ENCODE measurements at regions not wholly inside any gene's neighbourhood (a gene's known extent, or its start where the extent isn't known, plus 50 kb on each side); places are given as distances from the start of the nearest gene placed in this dataset.

DNA sequence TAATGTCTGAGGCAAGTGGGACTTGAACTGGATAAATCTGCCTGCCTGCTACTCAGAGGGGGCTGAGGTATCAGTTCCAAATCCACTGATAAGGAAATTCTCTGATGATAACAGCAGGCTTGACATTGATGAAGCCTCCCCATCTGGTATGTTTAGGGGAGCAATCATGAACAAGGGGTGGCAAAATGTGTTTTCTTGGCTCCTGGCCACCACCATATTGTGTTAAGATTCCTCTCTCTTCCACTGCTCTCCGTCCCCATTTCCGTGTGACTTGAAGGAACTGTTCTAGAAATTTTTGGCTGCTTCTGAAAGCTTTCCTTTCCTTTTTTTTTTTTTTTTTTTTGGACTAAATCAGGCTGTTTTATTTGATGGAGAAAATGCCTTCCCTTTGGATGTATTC, 335.3 kb upstream of the NRSN1 start:
- no TSS peak for BruUV-seq (replicated peaks)
- ChIA-PET CTCF (no interaction called here), POLR2A (no interaction called here), RAD21 (ENCODE audit: low non-redundant PET in 1 of 2, low total read pairs in 2 of 2, uncharacterized antibody in 2 of 2, unreplicated experiment in 2 of 2) (no interaction called here)
- H3K27ac ChIP-seq (ENCODE audit: low read depth, low read length): no peak overlapping the region
- no peaks in the 10 kb centered on the region for H3K36me3 ChIP-seq (ENCODE audit: control insufficient read depth in 1 of 2, insufficient read depth in 2 of 2, low read length in 2 of 2)
- TF ChIP-seq SRF (IDR thresholded peaks at IDR 0.05; ENCODE audit: low read depth) (no peak), CBX3 (IDR thresholded peaks at IDR 0.05; ENCODE audit: low read depth) (no peak), EZH2phosphoT487 (IDR thresholded peaks at IDR 0.05; ENCODE audit: borderline replicate concordance) (no peak), ZNF274 (IDR thresholded peaks at IDR 0.05; ENCODE audit: low read depth, low read length) (no peak), EZH2 (IDR thresholded peaks at IDR 0.05) (no peak), ZFX (IDR thresholded peaks at IDR 0.05) (no peak), CEBPB (IDR thresholded peaks at IDR 0.05; ENCODE audit: low read depth) (no peak), TCF7L2 (IDR thresholded peaks at IDR 0.05; ENCODE audit: borderline replicate concordance, extremely low read depth, insufficient read depth, insufficient read length) (no peak), POLR2A (IDR thresholded peaks at IDR 0.05; ENCODE audit: borderline replicate concordance, extremely low read depth, insufficient read depth, insufficient read length) (no peak), CTCF (IDR thresholded peaks at IDR 0.05 in 2 of 3, conservative IDR thresholded peaks at IDR 0.05 in 1 of 3; ENCODE audit: borderline replicate concordance in 1 of 3, insufficient read depth in 1 of 3, low read depth in 2 of 3, low read length in 2 of 3) (no peak), SIN3A (IDR thresholded peaks at IDR 0.05; ENCODE audit: low read depth) (no peak), YY1 (IDR thresholded peaks at IDR 0.05; ENCODE audit: extremely low read depth, insufficient replicate concordance, low read depth, low read length) (no peak), SP1 (IDR thresholded peaks at IDR 0.05; ENCODE audit: low read depth) (no peak), POLR2AphosphoS5 (IDR thresholded peaks at IDR 0.05; ENCODE audit: low read depth, low read length) (no peak), JUND (IDR thresholded peaks at IDR 0.05) (no peak)
- TF ChIP-seq, protein P1, sequence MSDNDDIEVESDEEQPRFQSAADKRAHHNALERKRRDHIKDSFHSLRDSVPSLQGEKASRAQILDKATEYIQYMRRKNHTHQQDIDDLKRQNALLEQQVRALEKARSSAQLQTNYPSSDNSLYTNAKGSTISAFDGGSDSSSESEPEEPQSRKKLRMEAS (IDR thresholded peaks at IDR 0.05): no peak
- TF ChIP-seq, protein P2, sequence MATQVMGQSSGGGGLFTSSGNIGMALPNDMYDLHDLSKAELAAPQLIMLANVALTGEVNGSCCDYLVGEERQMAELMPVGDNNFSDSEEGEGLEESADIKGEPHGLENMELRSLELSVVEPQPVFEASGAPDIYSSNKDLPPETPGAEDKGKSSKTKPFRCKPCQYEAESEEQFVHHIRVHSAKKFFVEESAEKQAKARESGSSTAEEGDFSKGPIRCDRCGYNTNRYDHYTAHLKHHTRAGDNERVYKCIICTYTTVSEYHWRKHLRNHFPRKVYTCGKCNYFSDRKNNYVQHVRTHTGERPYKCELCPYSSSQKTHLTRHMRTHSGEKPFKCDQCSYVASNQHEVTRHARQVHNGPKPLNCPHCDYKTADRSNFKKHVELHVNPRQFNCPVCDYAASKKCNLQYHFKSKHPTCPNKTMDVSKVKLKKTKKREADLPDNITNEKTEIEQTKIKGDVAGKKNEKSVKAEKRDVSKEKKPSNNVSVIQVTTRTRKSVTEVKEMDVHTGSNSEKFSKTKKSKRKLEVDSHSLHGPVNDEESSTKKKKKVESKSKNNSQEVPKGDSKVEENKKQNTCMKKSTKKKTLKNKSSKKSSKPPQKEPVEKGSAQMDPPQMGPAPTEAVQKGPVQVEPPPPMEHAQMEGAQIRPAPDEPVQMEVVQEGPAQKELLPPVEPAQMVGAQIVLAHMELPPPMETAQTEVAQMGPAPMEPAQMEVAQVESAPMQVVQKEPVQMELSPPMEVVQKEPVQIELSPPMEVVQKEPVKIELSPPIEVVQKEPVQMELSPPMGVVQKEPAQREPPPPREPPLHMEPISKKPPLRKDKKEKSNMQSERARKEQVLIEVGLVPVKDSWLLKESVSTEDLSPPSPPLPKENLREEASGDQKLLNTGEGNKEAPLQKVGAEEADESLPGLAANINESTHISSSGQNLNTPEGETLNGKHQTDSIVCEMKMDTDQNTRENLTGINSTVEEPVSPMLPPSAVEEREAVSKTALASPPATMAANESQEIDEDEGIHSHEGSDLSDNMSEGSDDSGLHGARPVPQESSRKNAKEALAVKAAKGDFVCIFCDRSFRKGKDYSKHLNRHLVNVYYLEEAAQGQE (IDR thresholded peaks at IDR 0.05; ENCODE audit: low read depth): no peak
- no peaks in the 10 kb centered on the region for H4K20me1 ChIP-seq (ENCODE audit: insufficient read depth)
- no peaks in the 10 kb centered on the region for H3K4me1 ChIP-seq (ENCODE audit: control insufficient read depth in 1 of 2, insufficient read depth in 2 of 2, low read length in 2 of 2)
- H3K9me2 ChIP-seq (ENCODE audit: insufficient read depth): no peaks in the 10 kb centered on the region
- H3K4me2 ChIP-seq (ENCODE audit: low read length): no peak overlapping the region
- intact Hi-C loops (cut with micrococcal nuclease): no loop called here
- H3K9ac ChIP-seq (ENCODE audit: low read length): no peak overlapping the region
- no peaks in the 10 kb centered on the region for H3K79me2 ChIP-seq (ENCODE audit: insufficient read depth, low read length)
- H3K4me3 ChIP-seq (replicated peaks in 1 of 2; ENCODE audit: low read depth in 1 of 2, low read length in 2 of 2): no peak overlapping the region
- H3K27me3 ChIP-seq (ENCODE audit: insufficient read depth, low read length): no peaks in the 10 kb centered on the region
- ATAC-seq: no peak
- H2AFZ ChIP-seq (ENCODE audit: low read depth, low read length, poor library complexity, severe bottlenecking): no peak overlapping the region
- H3K9me3 ChIP-seq (ENCODE audit: control insufficient read depth in 1 of 2, insufficient read depth in 1 of 2, low read depth in 1 of 2, low read length in 2 of 2): peaks cover 0 to 4% of the 10 kb centered on the region in 2 experiments; a peak in 2 of 4 replicates
- DNase-seq (ENCODE audit: low read depth, low spot score): no peak
